Stimulated activated CD4-positive, alpha-beta T cell treated with anti-CD3 and anti-CD28 coated beads, Interleukin-4, amount 100 ng/mL, for 24 hours (primary cell): ENCODE measurements at regions not wholly inside any gene's neighbourhood (a gene's known extent, or its start where the extent isn't known, plus 50 kb on each side); places are given as distances from the start of the nearest gene placed in this dataset.
"Not testable (repeated sequence)": the region's sequence is repeated elsewhere in the genome, so short reads cannot be mapped to it uniquely, and the experiment has no call there.

Experiments
- DNase-seq: peaks from one replicate; pipeline ENCODE4 v3.0.0-alpha.2; 2020

GRCh38 chr1:112855152-112855828 lies 100.7 kb downstream of the SLC16A1 start:
- no peak for DNase-seq

- not testable (repeated sequence) for DNase-seq
Measured at GRCh38 chr1:112854368-112854984, 101.5 kb downstream of the SLC16A1 start.

GRCh38 chr1:112853915-112854314 lies 102.1 kb downstream of the SLC16A1 start:
- DNase-seq = not testable (repeated sequence)

- no peak for DNase-seq
Measured at GRCh38 chr1:112852934-112853333, 103.1 kb downstream of the SLC16A1 start.

- DNase-seq = no peak
Measured at GRCh38 chr1:112852276-112852675, 103.7 kb downstream of the SLC16A1 start.

- no peak for DNase-seq
Measured at GRCh38 chr1:112850034-112850757, 105.8 kb downstream of the SLC16A1 start.

GRCh38 chr1:112849425-112850033 lies 106.5 kb downstream of the SLC16A1 start:
- DNase-seq = no peak

- no peak for DNase-seq
Measured at GRCh38 chr1:112841825-112842224, 114.2 kb downstream of the SLC16A1 start.

- no peak for DNase-seq
Measured at GRCh38 chr1:112840631-112841624, 115.1 kb downstream of the SLC16A1 start.

- DNase-seq = no peak
Measured at GRCh38 chr1:112836642-112837041, 119.4 kb downstream of the SLC16A1 start.

- DNase-seq = no peak
Measured at GRCh38 chr1:112833806-112834205, 118.7 kb upstream of the PPM1J start.

- not testable (repeated sequence) for DNase-seq
Measured at GRCh38 chr1:112832259-112832658, 117.1 kb upstream of the PPM1J start.

- not testable (repeated sequence) for DNase-seq
Measured at GRCh38 chr1:112829691-112830090, 114.6 kb upstream of the PPM1J start.

GRCh38 chr1:112828716-112829115 lies 113.6 kb upstream of the PPM1J start:
- DNase-seq = no peak

- DNase-seq = not testable (repeated sequence)
Measured at GRCh38 chr1:112827391-112827790, 112.3 kb upstream of the PPM1J start.

GRCh38 chr1:112826217-112826944 lies 111.2 kb upstream of the PPM1J start:
- no peak for DNase-seq

GRCh38 chr1:112825563-112826216 lies 110.6 kb upstream of the PPM1J start:
- DNase-seq = not testable (repeated sequence)

GRCh38 chr1:112825075-112825474 lies 109.9 kb upstream of the PPM1J start:
- not testable (repeated sequence) for DNase-seq

- DNase-seq = not testable (repeated sequence)
Measured at GRCh38 chr1:112821307-112822063, 106.4 kb upstream of the PPM1J start.
